ENCODE measurements at regions not wholly inside any gene's neighbourhood (a gene's known extent, or its start where the extent isn't known, plus 50 kb on each side); places are given as distances from the start of the nearest gene placed in this dataset.

- TF ChIP-seq, protein P1, sequence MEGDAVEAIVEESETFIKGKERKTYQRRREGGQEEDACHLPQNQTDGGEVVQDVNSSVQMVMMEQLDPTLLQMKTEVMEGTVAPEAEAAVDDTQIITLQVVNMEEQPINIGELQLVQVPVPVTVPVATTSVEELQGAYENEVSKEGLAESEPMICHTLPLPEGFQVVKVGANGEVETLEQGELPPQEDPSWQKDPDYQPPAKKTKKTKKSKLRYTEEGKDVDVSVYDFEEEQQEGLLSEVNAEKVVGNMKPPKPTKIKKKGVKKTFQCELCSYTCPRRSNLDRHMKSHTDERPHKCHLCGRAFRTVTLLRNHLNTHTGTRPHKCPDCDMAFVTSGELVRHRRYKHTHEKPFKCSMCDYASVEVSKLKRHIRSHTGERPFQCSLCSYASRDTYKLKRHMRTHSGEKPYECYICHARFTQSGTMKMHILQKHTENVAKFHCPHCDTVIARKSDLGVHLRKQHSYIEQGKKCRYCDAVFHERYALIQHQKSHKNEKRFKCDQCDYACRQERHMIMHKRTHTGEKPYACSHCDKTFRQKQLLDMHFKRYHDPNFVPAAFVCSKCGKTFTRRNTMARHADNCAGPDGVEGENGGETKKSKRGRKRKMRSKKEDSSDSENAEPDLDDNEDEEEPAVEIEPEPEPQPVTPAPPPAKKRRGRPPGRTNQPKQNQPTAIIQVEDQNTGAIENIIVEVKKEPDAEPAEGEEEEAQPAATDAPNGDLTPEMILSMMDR (IDR thresholded peaks at IDR 0.05 in 2 of 3, conservative IDR thresholded peaks at IDR 0.05 in 1 of 3; ENCODE audit: borderline replicate concordance in 1 of 3, insufficient read depth in 1 of 3, low read depth in 2 of 3, low read length in 2 of 3), result no peak
- TF ChIP-seq RAD21 (IDR thresholded peaks at IDR 0.05; ENCODE audit: low read depth), result no peak
Observed at GRCh38 chr12:115172521-115172920, 488.5 kb upstream of the TBX3 start.

Measured in HCT116 (cell line).